Neural progenitor cell (in vitro differentiated cells): ENCODE measurements at regions not wholly inside any gene's neighbourhood (a gene's known extent, or its start where the extent isn't known, plus 50 kb on each side); places are given as distances from the start of the nearest gene placed in this dataset.

Experiments used
- DNase-seq: peaks from one replicate; pipeline ENCODE4 v3.0.0-alpha.2; 2016; ENCODE audit warnings: low spot score
- H2AFZ ChIP-seq: fragments of 200-600 bp; sonication (generic); replicated peaks from 2 replicates; pipeline ENCODE4 v1.6.1; 2016; ENCODE audit warnings: antibody characterized with exemption
- H3F3A ChIP-seq: fragments of 200-600 bp; sonication (generic); 2 replicates; pipeline ENCODE4 v1.6.1; 2016; ENCODE audit warnings: antibody characterized with exemption, low read depth
- H3K27ac ChIP-seq: fragments of 200-600 bp; sonication (generic); 2 replicates; pipeline ENCODE4 v1.5.1; 2016; ENCODE audit warnings: mild to moderate bottlenecking
- H3K27me3 ChIP-seq: fragments of 200-600 bp; sonication (generic); 2 replicates; pipeline ENCODE4 v1.6.1; 2016; ENCODE audit warnings: mild to moderate bottlenecking, moderate library complexity
- H3K36me3 ChIP-seq: fragments of 200-600 bp; sonication (generic); 2 replicates; pipeline ENCODE4 v1.5.1; 2016
- H3K4me1 ChIP-seq: fragments of 200-600 bp; sonication (generic); 2 replicates; pipeline ENCODE4 v1.6.1; 2016; ENCODE audit warnings: mixed run types
- H3K4me2 ChIP-seq: fragments of 200-600 bp; sonication (generic); 2 replicates; pipeline ENCODE4 v1.6.1; 2016
- H3K4me3 ChIP-seq: fragments of 200-600 bp; sonication (generic); 2 replicates; pipeline ENCODE4 v1.5.1; 2016
- H3K79me2 ChIP-seq: fragments of 200-600 bp; sonication (generic); 2 replicates; pipeline ENCODE4 v1.6.1; 2016; ENCODE audit warnings: low read depth
- H3K9ac ChIP-seq: fragments of 200-600 bp; sonication (generic); 2 replicates; pipeline ENCODE4 v1.6.1; 2016
- H3K9me3 ChIP-seq: fragments of 200-600 bp; sonication (generic); 2 replicates; pipeline ENCODE4 v1.5.1; 2016; ENCODE audit warnings: low read depth
- H4K20me1 ChIP-seq: fragments of 200-600 bp; sonication (generic); 2 replicates; pipeline ENCODE4 v1.6.1; 2016; ENCODE audit warnings: low read depth
- H3K27ac Mint-ChIP-seq: 3 replicates; pipeline ENCODE4 v1.8.0; 2021; ENCODE audit warnings: mixed read lengths
- H3K27me3 Mint-ChIP-seq: 2 replicates; pipeline ENCODE4 v1.8.0; 2022; ENCODE audit warnings: low read depth, mild to moderate bottlenecking, inconsistent platforms, moderate library complexity, mixed read lengths; ENCODE audit not compliant: insufficient read depth
- H3K36me3 Mint-ChIP-seq: 3 replicates; pipeline ENCODE4 v1.8.0; 2021; ENCODE audit warnings: mixed read lengths
- H3K4me1 Mint-ChIP-seq: 3 replicates; pipeline ENCODE4 v1.8.0; 2021; ENCODE audit warnings: mixed read lengths
- H3K4me3 Mint-ChIP-seq: 3 replicates; pipeline ENCODE4 v1.8.0; 2021; ENCODE audit warnings: mild to moderate bottlenecking, moderate library complexity, mixed read lengths
- H3K9me3 Mint-ChIP-seq: 3 replicates; pipeline ENCODE4 v1.8.0; 2020; ENCODE audit warnings: mixed read lengths
- EZH2 ChIP-seq: fragments of 200-600 bp; sonication (generic); IDR thresholded peaks from 2 replicates; pipeline ENCODE4 v1.6.1; 2017; ENCODE audit warnings: antibody characterized with exemption, mild to moderate bottlenecking, moderate library complexity
- EZH2phosphoT487 ChIP-seq: fragments of 200-600 bp; sonication (generic); IDR thresholded peaks from 2 replicates; pipeline ENCODE4 v1.6.1; 2017; ENCODE audit warnings: antibody characterized with exemption
- TF ChIP-seq, protein P1 (sequence below): fragments of 200-600 bp; sonication (generic); IDR thresholded peaks from 2 replicates; pipeline ENCODE4 v1.5.1; 2017; ENCODE audit warnings: antibody characterized with exemption, mild to moderate bottlenecking

DNA sequence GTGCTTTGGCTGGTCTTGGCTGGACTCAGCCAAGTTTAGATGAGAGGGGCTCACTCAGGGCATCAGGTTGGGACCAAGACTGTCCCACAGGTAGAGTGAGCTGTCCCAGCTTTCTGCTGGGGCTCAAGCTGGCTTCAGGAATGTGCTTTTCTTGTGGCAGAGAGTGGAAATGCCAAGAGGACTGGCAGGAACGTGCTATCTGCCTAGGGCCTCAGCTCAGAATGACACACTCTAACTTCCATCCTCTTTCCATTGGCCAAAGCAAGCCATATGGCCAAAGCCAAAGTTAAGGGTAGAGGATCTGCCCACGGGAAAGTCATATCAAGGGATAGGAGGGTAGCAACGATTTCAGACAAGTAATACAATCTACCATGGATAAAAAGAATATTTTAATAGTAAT lies 178.8 kb downstream of the ABHD5 start:
- no peak for DNase-seq
- H3K4me3 Mint-ChIP-seq, result no peak overlapping the region
- H3K4me1 Mint-ChIP-seq, result peaks cover 20% of the 10 kb centered on the region
- H3K27me3 Mint-ChIP-seq, result peaks cover 13% of the 10 kb centered on the region
- Histone ChIP-seq H2AFZ (no peak overlapping the region), H3K9ac (no peak overlapping the region), H3K27ac (no peak overlapping the region), H3K4me3 (no peak overlapping the region), H3K36me3 (no peaks in the 10 kb centered on the region), H3K9me3 (no peaks in the 10 kb centered on the region), H3F3A (no peaks in the 10 kb centered on the region), H3K4me1 (peaks cover 9% of the 10 kb centered on the region), H4K20me1 (no peaks in the 10 kb centered on the region), H3K27me3 (no peaks in the 10 kb centered on the region), H3K79me2 (no peaks in the 10 kb centered on the region), H3K4me2 (no peak overlapping the region)
- H3K9me3 Mint-ChIP-seq, result peaks cover 2% of the 10 kb centered on the region
- H3K27ac Mint-ChIP-seq, result no peak overlapping the region
- TF ChIP-seq EZH2 (no peak), EZH2phosphoT487 (no peak)
- TF ChIP-seq, protein P1, sequence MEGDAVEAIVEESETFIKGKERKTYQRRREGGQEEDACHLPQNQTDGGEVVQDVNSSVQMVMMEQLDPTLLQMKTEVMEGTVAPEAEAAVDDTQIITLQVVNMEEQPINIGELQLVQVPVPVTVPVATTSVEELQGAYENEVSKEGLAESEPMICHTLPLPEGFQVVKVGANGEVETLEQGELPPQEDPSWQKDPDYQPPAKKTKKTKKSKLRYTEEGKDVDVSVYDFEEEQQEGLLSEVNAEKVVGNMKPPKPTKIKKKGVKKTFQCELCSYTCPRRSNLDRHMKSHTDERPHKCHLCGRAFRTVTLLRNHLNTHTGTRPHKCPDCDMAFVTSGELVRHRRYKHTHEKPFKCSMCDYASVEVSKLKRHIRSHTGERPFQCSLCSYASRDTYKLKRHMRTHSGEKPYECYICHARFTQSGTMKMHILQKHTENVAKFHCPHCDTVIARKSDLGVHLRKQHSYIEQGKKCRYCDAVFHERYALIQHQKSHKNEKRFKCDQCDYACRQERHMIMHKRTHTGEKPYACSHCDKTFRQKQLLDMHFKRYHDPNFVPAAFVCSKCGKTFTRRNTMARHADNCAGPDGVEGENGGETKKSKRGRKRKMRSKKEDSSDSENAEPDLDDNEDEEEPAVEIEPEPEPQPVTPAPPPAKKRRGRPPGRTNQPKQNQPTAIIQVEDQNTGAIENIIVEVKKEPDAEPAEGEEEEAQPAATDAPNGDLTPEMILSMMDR, result no peak
- H3K36me3 Mint-ChIP-seq, result no peaks in the 10 kb centered on the region

DNA sequence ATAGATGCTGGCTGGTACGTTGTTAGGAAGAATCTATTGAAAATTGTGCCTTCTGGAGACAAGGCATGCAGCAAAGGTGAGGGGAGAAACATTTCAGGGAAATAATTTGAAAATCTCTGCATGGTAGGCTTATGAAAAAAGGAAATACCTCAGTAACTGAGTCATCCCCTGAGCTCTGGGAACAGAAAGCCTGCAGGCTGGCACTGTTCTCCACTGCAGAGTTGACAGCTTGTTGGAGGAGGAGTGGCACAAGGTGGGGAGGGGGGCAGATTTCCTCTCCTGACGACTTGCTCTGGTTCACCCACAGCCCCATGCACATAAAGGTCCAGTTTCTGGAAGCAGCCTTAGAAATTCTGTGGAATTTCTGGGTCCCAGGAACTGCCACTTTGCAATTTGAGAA lies 179.4 kb downstream of the ABHD5 start:
- no peaks in the 10 kb centered on the region for H3K9me3 ChIP-seq
- H3F3A ChIP-seq, result no peaks in the 10 kb centered on the region
- H3K36me3 Mint-ChIP-seq, result no peaks in the 10 kb centered on the region
- no peak overlapping the region for H3K27ac Mint-ChIP-seq
- H4K20me1 ChIP-seq, result no peaks in the 10 kb centered on the region
- DNase-seq, result no peak
- no peak overlapping the region for H3K4me3 ChIP-seq
- H3K27ac ChIP-seq, result no peak overlapping the region
- no peaks in the 10 kb centered on the region for H3K36me3 ChIP-seq
- H3K27me3 ChIP-seq, result no peaks in the 10 kb centered on the region
- H3K79me2 ChIP-seq, result no peaks in the 10 kb centered on the region
- H3K4me2 ChIP-seq, result no peak overlapping the region
- no peak overlapping the region for H3K9ac ChIP-seq
- peaks cover 11% of the 10 kb centered on the region for H3K27me3 Mint-ChIP-seq
- TF ChIP-seq, protein P1, result no peak
- TF ChIP-seq EZH2 (no peak), EZH2phosphoT487 (no peak)
- peaks cover 20% of the 10 kb centered on the region for H3K4me1 Mint-ChIP-seq
- H3K9me3 Mint-ChIP-seq, result peaks cover 2% of the 10 kb centered on the region
- H3K4me3 Mint-ChIP-seq, result no peak overlapping the region
- H3K4me1 ChIP-seq, result peaks cover 14% of the 10 kb centered on the region
- H2AFZ ChIP-seq, result no peak overlapping the region

DNA sequence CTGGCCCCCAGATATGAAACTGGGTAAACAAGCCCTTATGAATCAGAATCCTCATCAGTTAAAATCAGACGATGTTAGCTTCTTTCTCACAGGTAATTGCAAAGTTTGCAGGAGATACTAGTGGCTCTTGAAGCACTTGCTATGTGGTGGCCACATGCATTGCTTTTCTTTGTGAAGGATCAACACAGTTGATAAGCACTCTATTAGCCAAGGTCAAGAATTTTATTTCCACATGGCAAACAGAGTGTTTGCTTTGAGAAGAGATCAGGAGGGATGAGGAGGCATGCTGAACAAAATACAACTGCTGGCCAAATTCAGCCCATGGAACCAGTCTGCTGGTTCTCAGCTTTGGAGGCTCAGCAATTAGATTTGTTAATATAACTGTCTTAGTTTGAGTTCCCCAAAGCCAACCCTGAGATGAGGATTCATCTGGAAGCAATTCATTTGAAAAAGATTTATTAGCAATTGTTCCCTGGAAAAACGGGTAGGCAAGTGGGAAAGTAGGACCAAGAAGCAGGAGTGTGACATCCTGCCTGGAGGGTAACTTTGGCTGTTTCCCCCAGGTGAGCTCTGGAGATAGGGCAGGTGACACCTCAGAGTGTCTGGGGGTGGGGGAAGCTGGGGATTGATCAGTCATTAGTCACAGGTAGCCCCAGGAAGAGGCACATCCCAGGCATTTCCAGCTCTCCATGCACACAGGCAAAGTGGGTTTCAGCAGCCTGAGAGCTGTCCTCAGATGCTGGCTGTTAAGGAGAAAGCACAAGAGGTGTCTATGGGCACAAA lies 180.3 kb downstream of the ABHD5 start:
- no peaks in the 10 kb centered on the region for H3K36me3 ChIP-seq
- no peaks in the 10 kb centered on the region for H3K27me3 ChIP-seq
- H3K9ac ChIP-seq, result no peak overlapping the region
- TF ChIP-seq, protein P1, result no peak
- TF ChIP-seq EZH2, result no peak
- no peaks in the 10 kb centered on the region for H3K79me2 ChIP-seq
- no peak overlapping the region for H3K4me2 ChIP-seq
- Mint-ChIP-seq H3K4me1 (peaks cover 25% of the 10 kb centered on the region), H3K27ac (no peak overlapping the region), H3K9me3 (peaks cover 2% of the 10 kb centered on the region), H3K27me3 (peaks cover 11% of the 10 kb centered on the region), H3K4me3 (no peak overlapping the region), H3K36me3 (no peaks in the 10 kb centered on the region)
- H4K20me1 ChIP-seq, result no peaks in the 10 kb centered on the region
- peaks cover 16% of the 10 kb centered on the region for H3K4me1 ChIP-seq
- H3K4me3 ChIP-seq, result no peak overlapping the region
- no peak overlapping the region for H3K27ac ChIP-seq
- no peak overlapping the region for H2AFZ ChIP-seq
- H3F3A ChIP-seq, result no peaks in the 10 kb centered on the region
- DNase-seq, result no peak
- H3K9me3 ChIP-seq, result no peaks in the 10 kb centered on the region
